NCI-H446 treated with DMSO at 0.1 percent for 48 hours (cell line): ENCODE measurements at regions not wholly inside any gene's neighbourhood (a gene's known extent, or its start where the extent isn't known, plus 50 kb on each side); places are given as distances from the start of the nearest gene placed in this dataset.

Experiments
- DNase-seq: peaks from one replicate; lab custom pipeline; 2025; lab: John Stamatoyannopoulos, UW

DNA sequence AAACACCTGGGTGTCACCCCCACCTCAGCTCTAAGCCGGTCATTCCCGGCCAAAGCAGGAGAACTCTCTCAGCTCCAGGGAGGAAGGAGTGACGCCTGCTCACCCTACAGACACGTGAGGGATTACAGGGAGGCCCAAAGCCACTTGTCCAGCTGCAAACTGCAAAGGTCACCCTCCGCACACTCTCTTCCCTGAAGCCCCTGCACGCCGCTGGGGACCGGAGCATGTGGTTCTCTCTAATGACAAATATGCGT is 108.0 kb upstream of the ID2 start:
- no peak for DNase-seq

DNA sequence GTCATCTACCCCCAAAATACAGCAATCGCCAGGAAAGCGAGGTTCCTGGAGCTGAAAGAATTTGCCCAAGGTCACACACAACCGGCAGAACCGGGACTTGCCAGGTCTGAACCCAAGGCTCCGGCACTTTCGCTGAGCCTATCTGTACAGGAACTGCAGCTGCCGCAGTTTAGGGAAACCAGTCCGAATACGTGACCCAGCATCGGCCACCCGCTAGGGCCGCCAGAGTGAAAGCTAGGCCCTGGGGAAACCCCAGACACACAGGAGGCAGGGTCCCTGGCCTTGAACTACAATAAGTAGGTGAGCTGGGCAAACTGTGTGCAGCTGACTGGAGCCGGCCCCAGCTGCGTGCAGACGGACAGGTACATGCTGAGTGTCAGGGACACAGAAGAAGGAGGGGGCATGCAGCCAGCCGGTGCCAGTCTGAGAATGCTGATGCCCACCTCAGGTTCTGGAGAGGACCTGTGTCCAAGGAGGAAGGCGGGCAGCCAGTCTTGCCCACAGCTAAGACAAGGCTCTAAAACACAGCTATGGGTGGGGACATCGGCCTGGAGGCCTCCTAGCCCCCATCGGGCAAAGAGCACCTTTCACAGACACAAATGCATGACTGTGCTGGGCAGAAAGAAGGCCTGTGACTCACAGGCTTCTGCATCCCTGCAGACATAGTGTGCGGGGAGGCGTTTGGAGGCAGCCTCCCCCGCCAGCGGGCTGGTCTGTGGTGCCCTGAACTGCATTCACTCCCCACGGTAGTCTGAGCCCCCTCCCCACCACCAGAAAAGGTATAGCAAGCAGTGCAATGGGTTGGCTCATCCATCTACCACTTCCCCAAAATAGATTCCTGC is 107.4 kb upstream of the ID2 start:
- no peak for DNase-seq

DNA sequence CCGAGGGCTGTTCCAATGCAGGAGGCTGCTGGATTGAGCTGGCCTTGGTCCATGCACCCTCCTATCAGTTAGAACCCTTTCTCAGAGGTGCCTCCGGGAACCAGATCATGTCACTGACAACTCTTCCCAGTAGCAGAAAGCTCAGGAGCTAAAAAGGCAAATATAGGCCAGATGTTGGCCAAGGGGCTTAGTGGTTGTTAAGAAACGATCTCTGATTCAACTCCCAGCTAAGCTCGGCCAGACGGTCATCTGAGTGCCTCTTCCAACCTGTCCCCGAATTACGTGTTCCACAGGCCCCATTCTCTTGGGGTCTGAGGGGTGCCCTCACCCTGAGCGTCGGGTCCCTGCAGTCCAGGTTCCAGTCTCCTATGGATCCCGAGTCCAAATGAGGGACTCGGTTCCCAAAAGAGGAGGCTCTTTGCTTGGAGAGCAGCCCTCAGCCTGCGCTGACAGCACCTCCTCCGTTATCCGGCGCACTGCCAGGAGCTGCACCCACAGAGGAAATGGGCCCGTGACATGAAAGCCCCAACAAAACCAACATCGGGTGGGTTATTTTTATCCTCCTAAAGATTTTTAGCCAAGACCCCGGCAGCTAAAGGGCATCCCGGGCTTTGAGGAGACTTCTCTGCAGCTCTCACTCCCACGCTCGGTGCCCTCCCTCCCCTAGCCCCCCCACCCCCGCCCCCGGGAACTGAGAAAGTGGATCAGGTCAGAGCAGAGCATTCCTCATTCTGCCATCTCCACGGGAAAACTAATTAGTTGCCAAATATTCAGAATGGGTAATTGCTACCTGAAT is 106.6 kb upstream of the ID2 start:
- no peak for DNase-seq

DNA sequence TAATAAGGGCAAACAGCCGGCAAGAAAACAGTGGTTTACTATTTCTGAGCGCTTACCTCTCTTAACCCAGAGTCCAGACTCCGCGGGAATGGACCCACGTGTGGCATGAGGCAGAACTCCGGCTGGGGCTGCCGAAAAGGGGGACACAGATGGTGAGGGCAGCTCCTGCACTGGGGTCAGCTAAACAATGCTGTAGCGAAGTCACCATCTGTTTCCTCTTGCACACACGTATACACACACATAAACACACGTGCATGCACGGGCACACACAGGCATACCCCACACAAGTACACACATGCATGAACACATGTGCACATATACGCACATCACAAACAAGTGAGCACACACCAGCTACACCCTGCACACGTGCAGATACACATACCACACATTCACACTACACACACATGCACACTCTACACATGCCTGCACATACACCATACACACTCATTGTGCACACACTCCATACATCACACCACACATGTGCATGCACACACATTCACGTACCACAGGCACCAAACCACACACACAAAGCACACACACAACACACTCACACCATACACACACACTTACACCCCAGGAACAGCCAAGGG is 105.9 kb upstream of the ID2 start:
- DNase-seq, result no peak

DNA sequence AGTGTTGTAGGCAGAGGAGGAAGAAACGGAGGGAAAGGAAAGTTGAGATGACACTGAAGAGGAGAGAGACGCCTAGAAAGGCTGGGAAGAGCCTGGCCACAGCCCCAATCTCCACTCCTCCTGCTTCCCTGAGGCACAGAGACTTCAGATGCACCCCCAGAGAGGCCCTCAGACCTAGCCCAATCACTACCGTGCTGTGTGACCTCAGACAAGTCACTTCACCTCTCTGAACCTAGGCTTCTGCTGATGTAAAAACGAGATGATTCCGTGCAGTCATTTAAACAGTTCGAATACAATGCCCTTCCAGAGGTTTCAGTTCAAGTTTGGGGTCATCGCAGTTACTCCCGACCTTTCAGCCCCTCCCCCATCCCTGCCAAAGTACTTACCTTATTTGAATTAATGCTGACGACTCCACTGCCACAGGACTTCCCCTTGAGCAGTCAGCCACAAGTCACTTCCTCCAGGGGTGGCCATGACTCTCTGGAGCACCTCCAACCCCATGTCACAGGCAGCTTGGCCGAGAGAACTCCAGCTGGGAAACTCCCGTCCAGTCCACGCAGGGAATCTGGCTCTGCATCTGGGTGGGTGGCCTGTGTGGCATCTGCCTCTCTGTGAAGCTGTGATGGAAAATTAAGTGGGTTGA is 105.2 kb upstream of the ID2 start:
- no peak for DNase-seq

DNA sequence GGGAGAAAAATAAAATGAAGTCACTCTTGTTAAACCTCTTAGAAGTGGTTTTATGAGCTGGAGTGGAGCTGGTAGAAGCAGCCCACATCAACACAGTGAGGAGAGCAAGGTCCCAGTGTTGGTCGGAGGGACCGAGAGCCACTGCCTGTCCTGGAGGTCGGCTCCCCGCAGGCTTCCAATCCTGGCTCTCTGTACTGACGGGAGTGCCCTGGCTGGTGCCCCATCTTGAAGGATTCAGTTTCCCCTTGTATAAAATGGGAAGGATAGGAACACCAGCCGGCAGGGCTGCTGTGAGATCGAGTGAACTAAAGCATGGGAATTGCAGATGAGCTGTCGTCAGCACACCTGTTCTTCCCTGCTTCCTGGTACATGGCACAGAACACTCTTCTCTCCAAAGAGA is 104.3 kb upstream of the ID2 start:
- no peak for DNase-seq

DNA sequence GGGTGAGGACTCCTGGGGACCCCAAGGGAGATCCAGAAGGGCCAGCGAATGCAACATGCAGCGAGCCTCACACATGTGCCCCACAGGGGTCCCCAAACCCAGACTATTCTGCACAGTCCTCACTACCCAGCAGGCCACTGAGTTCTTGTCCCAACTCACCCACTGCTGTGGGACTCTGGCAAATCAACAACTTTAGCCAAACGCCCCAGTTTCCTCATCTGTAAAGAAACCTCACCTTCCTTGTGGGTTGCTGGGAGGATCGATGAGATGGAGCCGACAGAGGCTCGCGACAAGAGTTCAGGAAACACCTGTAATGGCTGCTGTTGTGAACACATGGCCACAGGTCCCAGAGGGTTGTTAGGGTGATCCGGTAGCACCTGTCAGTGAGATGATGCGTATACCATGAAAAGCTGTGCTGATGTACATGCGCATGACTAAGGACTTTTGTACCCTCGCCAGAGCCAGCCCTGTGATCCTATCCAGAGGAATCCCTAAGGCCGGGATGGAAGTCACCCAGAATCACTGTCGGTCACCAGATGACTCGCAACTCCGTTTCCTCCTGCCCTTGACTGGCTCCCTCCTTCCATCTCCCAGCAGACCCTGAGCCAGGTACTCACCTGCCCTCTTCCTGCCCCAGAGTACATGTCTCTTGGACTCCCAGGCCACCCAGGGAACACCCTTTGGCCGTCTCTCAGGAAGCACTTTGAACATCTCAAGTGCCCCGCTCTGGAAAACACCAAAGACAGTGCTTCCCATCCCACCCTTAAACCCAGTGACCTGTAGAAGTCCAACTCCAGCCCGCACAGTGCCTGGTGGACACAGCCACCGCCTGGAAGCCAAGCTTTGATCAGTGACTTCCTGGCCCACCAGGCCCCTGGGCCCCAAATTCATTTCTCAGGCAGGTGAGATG is 103.3 kb upstream of the ID2 start:
- no peak for DNase-seq

DNA sequence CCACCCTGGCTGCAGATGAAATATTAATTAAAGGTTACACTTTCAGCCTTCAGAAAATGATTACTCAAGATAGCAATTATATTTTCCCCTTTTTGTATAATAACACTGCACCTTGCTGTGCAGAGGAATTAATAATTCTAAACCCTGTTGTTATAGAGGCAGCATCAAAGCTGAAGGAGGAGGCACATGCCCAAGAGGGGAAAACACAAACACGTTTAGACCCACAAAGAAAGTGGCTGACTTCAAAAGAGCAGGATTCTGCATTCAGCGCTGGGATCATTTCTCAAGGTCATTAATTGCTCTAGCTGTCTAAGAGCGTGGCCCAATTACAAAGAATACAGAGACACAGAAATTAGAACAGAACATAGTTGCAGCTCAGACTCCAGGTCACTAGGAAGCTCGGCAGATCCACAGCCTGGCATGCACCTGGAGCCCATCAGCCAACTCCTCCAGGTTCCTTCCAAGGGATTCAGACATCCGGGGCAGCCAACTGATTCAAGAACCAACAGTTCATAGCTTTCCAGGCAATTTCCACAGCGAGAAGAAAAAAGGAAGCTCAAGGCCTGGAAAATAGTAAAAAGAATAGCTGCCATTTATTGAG is 102.3 kb upstream of the ID2 start:
- DNase-seq, result no peak

DNA sequence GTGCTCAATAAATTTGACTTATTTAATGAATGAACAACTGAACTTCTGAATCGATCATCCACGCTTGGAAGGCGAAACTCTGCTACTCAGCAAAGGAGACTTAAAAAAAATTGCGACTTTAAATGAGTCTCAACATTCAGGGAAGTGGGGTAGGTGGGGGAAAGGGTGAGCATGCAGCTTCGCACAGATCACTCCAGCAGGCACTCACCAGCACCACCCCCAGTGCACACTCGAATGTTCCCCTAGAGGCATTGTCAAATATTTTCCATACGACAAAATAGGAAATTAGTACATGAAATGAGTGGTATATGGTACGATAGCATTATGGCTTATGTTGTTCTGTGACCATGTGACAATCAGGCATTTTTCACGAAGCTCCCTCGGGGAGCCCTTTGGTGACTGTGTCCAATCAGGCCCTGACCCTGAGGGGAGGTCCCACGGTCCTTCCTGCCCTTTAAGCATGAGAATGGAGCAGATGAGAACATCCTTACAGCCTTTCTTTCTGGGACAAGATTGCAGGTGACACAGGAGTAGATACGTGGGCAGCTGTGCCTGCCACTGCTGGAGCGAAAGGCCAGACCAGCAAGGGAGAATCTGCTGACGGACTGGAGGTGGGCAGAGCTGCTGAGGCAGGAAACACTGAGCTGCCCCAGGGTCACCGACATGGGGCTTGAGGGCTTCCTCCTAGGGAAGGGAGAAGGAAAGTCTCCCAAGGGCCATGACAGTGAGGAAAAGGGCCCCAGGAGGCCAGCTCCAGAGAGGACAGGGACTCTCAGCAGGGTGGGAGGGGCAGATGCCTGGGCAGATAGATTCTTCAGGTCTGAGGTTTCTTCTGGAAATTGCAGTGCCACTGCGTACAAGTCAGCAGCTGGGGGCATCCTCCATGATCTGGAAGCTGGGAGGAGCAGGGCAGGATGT is 101.3 kb upstream of the ID2 start:
- no peak for DNase-seq

DNA sequence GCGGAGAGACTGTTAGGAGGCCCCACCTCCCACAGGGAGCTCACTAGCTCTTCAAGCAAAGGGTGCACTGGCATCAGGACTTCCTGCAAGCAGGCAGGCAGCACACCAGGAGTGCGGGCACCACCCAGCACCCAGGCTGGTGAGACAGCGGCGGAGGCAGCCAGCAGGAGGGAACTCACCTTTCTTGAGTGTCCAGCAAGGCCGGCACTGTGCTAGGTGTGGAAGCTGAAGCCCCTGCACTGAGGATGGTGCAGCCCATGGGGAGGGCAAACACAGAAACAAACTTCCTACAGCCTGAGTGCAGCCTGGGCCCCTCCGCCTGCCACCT is 100.7 kb upstream of the ID2 start:
- no peak for DNase-seq

DNA sequence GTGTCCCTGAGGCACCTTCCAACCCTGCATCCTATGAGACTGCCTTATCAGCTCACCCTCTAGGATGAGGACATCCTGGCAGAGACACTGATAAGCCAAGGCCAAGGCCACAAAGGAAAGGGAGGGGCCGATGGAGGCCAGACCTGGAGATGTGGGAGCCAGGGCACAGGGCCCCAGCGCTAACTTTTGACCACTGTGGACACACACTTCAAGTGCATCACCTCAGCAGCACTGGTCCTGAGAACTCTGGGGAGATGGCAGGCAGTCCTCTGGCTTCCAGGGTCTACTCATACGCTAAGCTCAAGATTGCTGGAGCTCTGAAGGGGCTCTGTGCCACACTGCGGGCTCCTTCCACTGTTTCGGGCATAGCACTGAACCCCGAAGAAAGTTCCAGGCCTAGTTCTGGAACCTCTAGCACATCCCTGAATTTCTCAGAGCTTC is 100.2 kb upstream of the ID2 start:
- no peak for DNase-seq

DNA sequence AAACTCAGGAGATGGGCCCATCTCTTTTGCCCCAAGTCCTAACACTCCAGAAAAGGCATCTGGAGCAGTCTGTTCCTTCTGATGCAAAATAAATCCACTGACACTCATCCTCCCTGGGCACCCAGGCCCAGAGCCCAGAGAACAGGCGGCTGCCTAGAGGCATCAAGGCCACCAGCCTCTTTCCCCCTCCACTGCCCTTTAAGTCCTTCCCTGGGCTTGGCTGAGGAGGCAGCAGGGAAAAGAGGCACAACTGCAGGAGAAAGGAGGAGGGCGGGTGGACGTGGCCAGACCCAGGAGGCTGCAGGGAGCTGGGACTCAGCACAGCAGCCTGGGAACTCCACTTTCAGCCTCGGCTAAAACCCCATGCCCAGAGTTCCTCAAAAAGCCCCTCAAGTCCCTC is 99.7 kb upstream of the ID2 start:
- DNase-seq, result no peak

DNA sequence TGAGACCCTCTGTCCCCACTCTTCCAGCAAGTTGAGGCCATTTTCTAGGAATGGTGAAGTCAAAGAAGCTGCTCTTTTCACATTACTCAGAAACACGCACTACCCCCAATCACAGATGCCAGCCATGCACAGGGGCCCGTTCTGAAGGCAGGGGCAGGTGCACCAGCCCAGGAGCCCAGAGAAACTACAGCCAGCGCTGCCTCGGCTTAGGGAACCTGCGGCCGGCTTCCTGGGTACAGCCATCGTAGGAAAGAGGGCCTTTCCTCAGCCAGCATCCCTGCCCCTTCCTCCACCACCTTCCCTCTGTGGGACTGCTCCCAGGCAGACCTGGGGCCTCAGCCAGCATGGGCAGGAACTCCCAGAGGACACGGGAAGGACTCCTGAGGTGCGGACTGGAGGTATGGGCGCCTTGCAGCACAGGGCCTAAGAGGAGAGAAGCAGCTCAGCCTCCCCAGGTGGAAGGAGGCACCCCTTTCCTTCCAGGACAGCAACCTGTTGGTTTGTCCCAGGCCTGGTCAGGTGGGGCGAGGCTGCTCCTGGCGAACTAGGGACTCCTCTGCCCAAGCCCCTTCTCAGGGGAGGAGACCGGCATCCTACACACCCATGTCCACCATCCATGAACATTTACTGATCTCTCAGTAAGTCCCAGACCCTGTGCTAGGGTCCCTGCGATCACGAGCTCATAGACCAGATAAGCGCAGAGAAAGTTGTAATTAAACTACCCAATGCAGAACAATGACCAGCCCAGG is 99.0 kb upstream of the ID2 start:
- DNase-seq, result no peak

DNA sequence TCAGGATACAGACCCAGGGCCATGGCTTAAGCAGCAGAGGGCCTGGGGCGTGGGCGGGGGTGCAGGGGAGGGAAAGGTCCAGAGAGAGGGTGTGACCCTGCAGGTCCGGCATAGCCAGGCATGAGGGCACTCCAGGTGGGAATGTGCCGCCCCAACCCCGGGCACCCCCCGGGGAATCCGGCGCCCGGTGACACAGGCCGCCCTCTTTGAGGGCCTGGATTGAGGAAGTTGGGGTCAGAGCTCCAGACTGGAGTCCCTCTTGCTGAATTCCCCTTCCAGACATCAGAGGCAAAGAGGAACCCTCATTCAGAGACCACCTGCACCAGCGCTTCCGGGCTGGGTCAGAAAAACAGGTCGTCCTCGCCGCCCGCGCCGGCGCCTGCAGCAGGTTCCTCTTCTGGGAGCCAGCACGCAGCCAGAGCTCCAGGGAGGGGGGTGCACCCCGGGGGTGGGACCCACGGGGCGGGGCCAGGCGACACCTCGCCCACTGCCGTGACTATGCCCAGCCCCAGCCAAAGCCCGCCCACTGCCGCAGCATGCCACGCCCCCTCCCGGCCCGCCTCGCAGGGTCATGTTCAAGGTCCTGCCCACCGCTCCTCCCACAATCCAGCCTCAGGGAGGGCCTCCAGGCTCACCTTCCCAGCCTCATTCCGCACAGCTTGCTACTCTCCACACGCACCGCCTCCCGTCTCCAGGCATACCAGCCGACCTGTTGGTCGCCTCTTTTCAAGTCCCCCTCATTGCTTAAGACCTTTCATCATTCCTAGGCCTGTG is 98.3 kb upstream of the ID2 start:
- no peak for DNase-seq

DNA sequence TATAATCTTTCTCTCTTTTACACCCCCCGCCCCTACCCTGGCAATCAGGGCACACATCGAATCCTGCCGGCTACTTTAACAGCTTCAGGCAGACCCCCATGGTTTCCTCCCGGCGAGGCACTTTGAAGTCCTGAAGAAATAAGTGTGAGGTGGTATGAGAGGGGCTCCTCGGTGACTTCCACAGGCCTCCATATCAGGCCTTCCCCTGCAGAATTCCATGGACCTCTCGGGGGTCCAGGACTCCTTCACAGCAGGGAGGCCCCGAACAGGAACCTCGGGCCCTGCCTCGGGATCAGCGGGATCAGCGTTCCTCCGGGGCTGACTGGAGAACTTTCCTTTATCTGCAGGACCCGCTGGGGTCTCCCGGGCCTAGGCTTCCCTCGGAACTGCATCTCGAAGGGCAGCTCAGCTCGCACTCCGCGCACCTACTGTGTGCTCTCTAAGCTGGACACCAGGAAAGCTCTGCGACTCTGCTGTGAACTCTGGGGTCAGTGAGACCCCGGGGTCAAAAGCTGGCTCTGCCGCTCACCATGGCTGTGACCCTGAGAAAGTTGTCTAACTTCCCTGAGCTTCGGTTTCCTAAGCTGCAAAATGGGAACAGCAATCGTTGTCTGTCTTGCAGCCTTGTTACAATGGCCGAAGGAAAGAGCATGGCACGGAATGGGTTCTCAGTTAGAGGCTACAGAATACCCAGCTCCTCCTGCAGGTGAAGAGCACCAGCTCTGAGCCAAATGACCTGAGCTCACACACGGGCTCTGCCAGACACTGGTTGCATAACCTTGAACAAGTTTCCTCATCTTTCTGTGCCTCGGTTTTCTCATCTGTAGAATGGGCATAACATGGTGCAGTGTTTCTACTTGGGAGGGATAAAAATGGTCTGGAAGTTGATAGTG is 97.4 kb upstream of the ID2 start:
- DNase-seq, result no peak

DNA sequence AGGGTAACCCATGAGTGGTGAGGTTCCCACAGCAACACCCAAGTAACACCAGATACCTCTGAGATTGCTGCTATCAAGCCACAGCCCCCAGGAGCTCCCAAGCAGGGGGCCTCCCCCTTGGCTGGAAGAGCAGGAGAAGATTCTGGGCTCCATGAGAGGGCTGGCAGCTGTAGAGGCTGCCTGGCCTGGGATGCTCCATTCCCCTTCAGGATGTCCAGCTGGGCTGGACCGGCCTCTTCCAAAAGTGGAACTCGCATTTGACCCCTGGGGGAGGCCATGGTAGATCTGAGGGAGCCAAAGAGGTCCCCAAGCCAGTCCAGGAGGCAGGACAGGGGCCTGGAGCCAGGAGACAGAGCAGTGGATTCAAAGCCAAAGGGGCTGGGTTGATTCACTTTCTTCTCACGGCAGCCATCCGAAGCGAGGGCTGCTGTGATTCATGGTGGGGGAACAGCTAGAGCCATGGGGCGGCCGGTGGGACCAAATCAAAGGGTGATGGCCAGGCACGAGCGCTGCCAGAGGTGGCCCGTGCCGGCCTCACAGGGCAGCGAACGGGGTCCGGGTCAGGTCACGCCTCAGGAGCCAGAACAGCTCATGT is 95.3 kb upstream of the ID2 start:
- DNase-seq, result no peak

DNA sequence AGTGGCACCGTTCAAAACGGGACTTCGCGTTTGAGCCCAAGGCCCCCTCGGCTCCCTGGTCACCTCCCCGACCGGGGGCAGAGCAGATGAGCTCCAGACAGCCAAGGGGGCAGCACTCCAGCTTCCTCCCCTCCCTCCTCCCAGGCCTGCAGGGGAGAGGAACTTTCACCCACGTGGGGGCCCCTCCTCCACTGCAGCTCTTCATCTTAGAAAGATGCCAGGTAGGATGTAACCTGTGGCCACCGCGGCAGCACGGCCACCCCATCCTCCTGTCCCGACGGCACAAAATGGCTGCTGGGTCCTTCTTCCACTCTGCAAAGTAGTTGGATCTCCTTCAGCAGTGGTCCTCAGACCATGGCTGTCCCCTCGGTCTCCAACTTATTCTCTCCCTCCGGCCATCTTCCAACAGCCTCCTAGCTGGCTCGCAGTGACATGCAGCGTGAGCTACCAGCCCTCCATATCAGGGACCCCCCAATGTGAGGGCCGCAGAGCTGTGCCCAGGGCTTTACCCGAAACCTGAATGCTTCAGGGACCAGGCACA is 94.5 kb upstream of the ID2 start:
- no peak for DNase-seq
